Vagina (tissue), 2 donors: ENCODE measurements at regions not wholly inside any gene's neighbourhood (a gene's known extent, or its start where the extent isn't known, plus 50 kb on each side); places are given as distances from the start of the nearest gene placed in this dataset.

Experiments used
- DNase-seq, 2 donors: peaks; one replicate each; pipeline ENCODE4 v3.0.0-alpha.2; 2017; ENCODE audit errors: extremely low spot score in 2 of 2
- H3K27ac ChIP-seq: fragments of 200-600 bp; sonication (generic); one replicate; pipeline ENCODE4 v1.5.1; 2019
- H3K27me3 ChIP-seq: fragments of 200-600 bp; sonication (generic); one replicate; pipeline ENCODE4 v1.5.1; 2019
- H3K36me3 ChIP-seq, 2 donors: fragments of 200-600 bp; sonication (generic); one replicate each; pipeline ENCODE4 v1.5.1; 2017 to 2019
- H3K4me1 ChIP-seq: fragments of 200-600 bp; sonication (generic); one replicate; pipeline ENCODE4 v1.5.1; 2019
- H3K4me3 ChIP-seq, 2 donors: fragments of 200-600 bp; sonication (generic); 1 replicate in 1 of 2; 2 replicates in 1 of 2; pipeline ENCODE4 v1.5.1; 2016 to 2019
- H3K9me3 ChIP-seq: fragments of 200-600 bp; sonication (generic); one replicate; pipeline ENCODE4 v1.5.1; 2019
- POLR2A ChIP-seq, 2 donors: fragments of 450-650 bp; IDR thresholded peaks; one replicate each; pipeline ENCODE4 v1.6.1; 2017; ENCODE audit warnings: antibody characterized with exemption in 2 of 2, mild to moderate bottlenecking in 2 of 2, moderate library complexity in 2 of 2
- POLR2AphosphoS5 ChIP-seq, 2 donors: sonication (generic); formaldehyde crosslinking; IDR thresholded peaks; one replicate each; pipeline ENCODE4 v1.9.0; 2017; ENCODE audit warnings: antibody characterized with exemption in 2 of 2, mild to moderate bottlenecking in 2 of 2, low read depth in 1 of 2; ENCODE audit not compliant: insufficient read depth in 1 of 2
- intact Hi-C: fragments of 100-400 bp; cut with DNase I; formaldehyde crosslinking; loops from one replicate; pipeline ENCODE4 v1.15.1; 2023
- TF ChIP-seq, protein P1 (sequence below), 3 experiments: fragments of 450-650 bp in 2 of 3; fragments of 200-600 bp in 1 of 3; sonication (generic) in 1 of 3; IDR thresholded peaks; one replicate each; pipeline ENCODE4 v1.5.1; 2017 to 2019; ENCODE audit warnings: antibody characterized with exemption in 3 of 3, mild to moderate bottlenecking in 2 of 3, moderate library complexity in 2 of 3

DNA sequence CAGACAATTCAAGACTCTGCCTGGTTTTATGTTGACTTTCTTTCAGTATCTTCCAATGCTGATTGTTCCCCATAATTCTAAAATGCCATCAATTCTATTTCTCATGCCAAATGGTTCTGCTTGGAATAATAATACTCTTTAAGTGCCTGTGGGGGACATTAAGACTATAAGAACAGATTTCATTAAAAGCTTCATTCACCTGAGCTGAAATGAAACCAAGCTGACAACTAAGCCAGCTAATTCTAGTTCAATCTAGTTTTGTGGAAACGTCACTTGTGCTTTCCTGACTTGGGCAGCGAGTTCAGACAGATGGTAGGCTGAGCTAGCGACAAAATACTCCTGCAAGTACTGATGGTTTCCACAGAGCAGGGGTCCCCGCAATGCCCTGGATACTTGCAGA is 491.1 kb upstream of the RAB6C start:
- Histone ChIP-seq H3K9me3 (no peaks in the 10 kb centered on the region), H3K27ac (no peak overlapping the region), H3K4me3 (no peak overlapping the region), H3K4me1 (no peaks in the 10 kb centered on the region), H3K36me3 (no peaks in the 10 kb centered on the region), H3K27me3 (no peaks in the 10 kb centered on the region)
- intact Hi-C loops: no loop called here
- no peak for DNase-seq
- TF ChIP-seq, protein P1, sequence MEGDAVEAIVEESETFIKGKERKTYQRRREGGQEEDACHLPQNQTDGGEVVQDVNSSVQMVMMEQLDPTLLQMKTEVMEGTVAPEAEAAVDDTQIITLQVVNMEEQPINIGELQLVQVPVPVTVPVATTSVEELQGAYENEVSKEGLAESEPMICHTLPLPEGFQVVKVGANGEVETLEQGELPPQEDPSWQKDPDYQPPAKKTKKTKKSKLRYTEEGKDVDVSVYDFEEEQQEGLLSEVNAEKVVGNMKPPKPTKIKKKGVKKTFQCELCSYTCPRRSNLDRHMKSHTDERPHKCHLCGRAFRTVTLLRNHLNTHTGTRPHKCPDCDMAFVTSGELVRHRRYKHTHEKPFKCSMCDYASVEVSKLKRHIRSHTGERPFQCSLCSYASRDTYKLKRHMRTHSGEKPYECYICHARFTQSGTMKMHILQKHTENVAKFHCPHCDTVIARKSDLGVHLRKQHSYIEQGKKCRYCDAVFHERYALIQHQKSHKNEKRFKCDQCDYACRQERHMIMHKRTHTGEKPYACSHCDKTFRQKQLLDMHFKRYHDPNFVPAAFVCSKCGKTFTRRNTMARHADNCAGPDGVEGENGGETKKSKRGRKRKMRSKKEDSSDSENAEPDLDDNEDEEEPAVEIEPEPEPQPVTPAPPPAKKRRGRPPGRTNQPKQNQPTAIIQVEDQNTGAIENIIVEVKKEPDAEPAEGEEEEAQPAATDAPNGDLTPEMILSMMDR (IDR thresholded peaks at IDR 0.05): no peak
- TF ChIP-seq POLR2A (IDR thresholded peaks at IDR 0.05): no peak
- no peak for TF ChIP-seq POLR2AphosphoS5 (IDR thresholded peaks at IDR 0.05; ENCODE audit: insufficient read depth in 1 of 2, low read depth in 1 of 2)

DNA sequence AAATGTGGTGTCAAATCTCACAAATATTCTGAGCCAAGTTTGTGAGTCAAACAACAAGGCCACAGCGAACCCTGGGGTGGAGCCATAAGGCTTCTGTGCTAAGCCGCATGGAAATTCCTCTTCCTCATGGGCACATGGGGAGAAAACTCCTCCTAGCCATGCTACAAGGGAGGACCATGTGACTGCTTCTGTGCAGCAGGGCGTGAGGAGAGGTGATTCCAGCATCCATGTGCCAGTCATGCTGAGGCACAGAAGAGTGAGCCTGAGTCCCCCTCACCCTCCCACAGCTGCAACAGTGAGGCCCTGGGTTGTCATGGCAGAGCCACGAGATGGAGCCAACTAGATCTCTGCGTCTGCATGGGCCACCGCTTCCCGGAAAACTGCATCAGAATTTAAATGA is 488.8 kb upstream of the RAB6C start:
- H3K27me3 ChIP-seq: no peaks in the 10 kb centered on the region
- no peak for TF ChIP-seq POLR2AphosphoS5 (IDR thresholded peaks at IDR 0.05; ENCODE audit: insufficient read depth in 1 of 2, low read depth in 1 of 2)
- TF ChIP-seq, protein P1 (IDR thresholded peaks at IDR 0.05): no peak
- H3K4me1 ChIP-seq: no peaks in the 10 kb centered on the region
- H3K9me3 ChIP-seq: no peaks in the 10 kb centered on the region
- no peak overlapping the region for H3K4me3 ChIP-seq
- H3K27ac ChIP-seq: no peak overlapping the region
- H3K36me3 ChIP-seq: no peaks in the 10 kb centered on the region
- DNase-seq: no peak
- intact Hi-C loops: no loop called here

DNA sequence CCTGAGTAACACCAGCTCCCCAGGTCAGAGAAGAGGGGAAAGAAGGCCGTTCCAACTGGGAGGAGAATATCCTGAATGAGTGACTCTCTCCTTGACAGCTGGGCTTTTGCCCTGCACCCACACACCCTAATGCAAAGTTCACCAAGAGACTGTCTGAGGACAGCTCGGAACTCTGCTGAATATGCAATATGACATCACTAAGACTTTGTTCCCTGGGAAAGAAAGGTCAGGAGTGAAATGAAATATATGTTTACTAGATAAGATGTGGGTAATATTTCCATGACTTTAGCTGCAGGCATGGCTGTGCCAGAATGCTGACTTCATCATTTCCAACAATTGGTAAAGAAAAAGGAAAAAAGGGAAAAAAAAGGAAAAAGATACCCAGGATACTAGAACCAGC is 488.2 kb upstream of the RAB6C start:
- intact Hi-C loops: no loop called here
- H3K36me3 ChIP-seq: no peaks in the 10 kb centered on the region

DNA sequence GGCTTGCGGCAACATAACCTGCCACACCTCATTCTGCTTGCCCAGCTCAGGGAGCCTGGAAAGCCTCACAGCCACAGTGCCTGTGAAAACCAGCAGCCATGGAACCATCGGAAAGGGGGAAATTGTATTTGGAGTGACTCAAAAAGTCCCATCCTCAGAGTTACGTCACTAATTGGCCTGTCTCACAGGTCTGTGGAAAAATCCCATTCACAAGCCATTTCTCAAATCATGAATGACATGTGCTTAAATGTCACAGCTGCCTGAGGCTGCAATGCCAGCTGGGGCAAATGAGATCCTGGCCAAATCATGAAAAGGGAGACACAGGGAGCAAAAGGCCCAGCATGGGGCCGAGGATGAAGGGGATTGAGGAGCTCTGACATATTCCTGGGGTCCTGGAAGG is 486.9 kb upstream of the RAB6C start:
- intact Hi-C loops: no loop called here

More for the DNA sequence above, 488.2 kb upstream of the RAB6C start:
- H3K27me3 ChIP-seq: no peaks in the 10 kb centered on the region
- TF ChIP-seq, protein P1 (IDR thresholded peaks at IDR 0.05): no peak
- no peak for TF ChIP-seq POLR2AphosphoS5 (IDR thresholded peaks at IDR 0.05; ENCODE audit: insufficient read depth in 1 of 2, low read depth in 1 of 2)
- TF ChIP-seq POLR2A (IDR thresholded peaks at IDR 0.05): no peak
- no peaks in the 10 kb centered on the region for H3K4me1 ChIP-seq
- no peak for DNase-seq
- H3K9me3 ChIP-seq: no peaks in the 10 kb centered on the region
- H3K27ac ChIP-seq: no peak overlapping the region
- no peak overlapping the region for H3K4me3 ChIP-seq

DNA sequence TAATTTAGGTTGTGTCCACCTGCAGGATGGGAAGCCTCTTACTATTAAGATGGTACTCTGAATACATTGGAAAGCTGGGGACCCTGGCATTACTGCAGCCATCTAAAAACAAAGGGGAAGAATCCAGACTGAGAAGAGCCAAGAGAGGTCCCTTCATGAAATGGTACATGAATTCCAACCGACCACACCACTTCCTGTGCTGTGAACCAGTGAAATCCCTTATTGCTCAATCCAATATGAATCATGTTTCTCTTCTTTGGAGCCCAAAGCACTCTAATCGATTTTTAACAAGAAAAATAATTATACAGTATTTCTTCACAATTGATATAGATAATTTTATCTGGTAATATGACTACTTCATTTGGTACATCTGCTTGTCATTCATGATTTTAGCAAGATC is 479.7 kb upstream of the RAB6C start:
- TF ChIP-seq POLR2A (IDR thresholded peaks at IDR 0.05): no peak
- no peak for TF ChIP-seq POLR2AphosphoS5 (IDR thresholded peaks at IDR 0.05; ENCODE audit: insufficient read depth in 1 of 2, low read depth in 1 of 2)
- TF ChIP-seq, protein P1 (IDR thresholded peaks at IDR 0.05): no peak
- Histone ChIP-seq H3K36me3 (no peaks in the 10 kb centered on the region), H3K4me3 (no peak overlapping the region), H3K27ac (no peak overlapping the region), H3K4me1 (no peaks in the 10 kb centered on the region), H3K9me3 (no peaks in the 10 kb centered on the region), H3K27me3 (no peaks in the 10 kb centered on the region)
- intact Hi-C loops: no loop called here
- no peak for DNase-seq

More for the DNA sequence above, 486.9 kb upstream of the RAB6C start:
- Histone ChIP-seq H3K9me3 (no peaks in the 10 kb centered on the region), H3K4me1 (no peaks in the 10 kb centered on the region), H3K36me3 (no peaks in the 10 kb centered on the region), H3K27me3 (no peaks in the 10 kb centered on the region), H3K4me3 (no peak overlapping the region), H3K27ac (no peak overlapping the region)
- TF ChIP-seq POLR2A (IDR thresholded peaks at IDR 0.05) (no peak), POLR2AphosphoS5 (IDR thresholded peaks at IDR 0.05; ENCODE audit: insufficient read depth in 1 of 2, low read depth in 1 of 2) (no peak)
- TF ChIP-seq, protein P1 (IDR thresholded peaks at IDR 0.05): no peak
- no peak for DNase-seq
